MG63 (cell line): ENCODE measurements at regions not wholly inside any gene's neighbourhood (a gene's known extent, or its start where the extent isn't known, plus 50 kb on each side); places are given as distances from the start of the nearest gene placed in this dataset.

ENCODE experiments used
- DNase-seq: peaks from one replicate; pipeline ENCODE4 v3.0.0-alpha.2; 2020
- H3K27me3 ChIP-seq: fragments of 250-450 bp; sonication (Bioruptor Pico); 2 replicates; pipeline ENCODE4 v1.5.1; 2020; ENCODE audit warnings: mild to moderate bottlenecking, moderate library complexity
- H3K36me3 ChIP-seq: fragments of 250-450 bp; sonication (Bioruptor Pico); 2 replicates; pipeline ENCODE4 v1.5.1; 2020; ENCODE audit warnings: mild to moderate bottlenecking, moderate library complexity
- H3K4me3 ChIP-seq: fragments of 250-450 bp; sonication (Bioruptor Pico); 2 replicates; pipeline ENCODE4 v1.5.1; 2020; ENCODE audit warnings: mild to moderate bottlenecking, moderate library complexity
- H3K9me3 ChIP-seq: fragments of 250-450 bp; sonication (Bioruptor Pico); 2 replicates; pipeline ENCODE4 v1.5.1; 2020; ENCODE audit warnings: mild to moderate bottlenecking, moderate library complexity

DNA sequence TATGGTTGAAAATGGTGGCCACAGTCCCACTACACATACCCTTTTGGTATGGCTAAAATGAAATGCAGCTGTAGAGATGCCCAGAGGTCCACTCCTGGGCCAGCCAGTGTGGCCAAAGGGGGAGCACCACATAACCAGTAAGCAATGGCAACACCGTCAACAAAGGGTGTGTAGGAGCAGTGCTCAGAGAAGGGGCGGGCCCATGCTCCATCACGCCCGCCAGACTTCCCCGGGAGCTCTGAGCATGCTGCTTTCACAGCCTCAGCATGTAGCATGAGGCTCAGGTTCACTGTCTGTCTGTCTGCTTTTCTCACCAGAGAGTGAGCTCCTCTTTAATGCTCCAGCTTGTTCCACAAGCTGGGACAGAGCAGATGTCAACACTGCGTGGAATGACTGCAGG lies 537.6 kb downstream of the MATN1 start:
- H3K27me3 ChIP-seq, result no peaks in the 10 kb centered on the region
- no peaks in the 10 kb centered on the region for H3K36me3 ChIP-seq
- H3K9me3 ChIP-seq, result no peaks in the 10 kb centered on the region
- H3K4me3 ChIP-seq, result no peak overlapping the region
- no peak for DNase-seq

DNA sequence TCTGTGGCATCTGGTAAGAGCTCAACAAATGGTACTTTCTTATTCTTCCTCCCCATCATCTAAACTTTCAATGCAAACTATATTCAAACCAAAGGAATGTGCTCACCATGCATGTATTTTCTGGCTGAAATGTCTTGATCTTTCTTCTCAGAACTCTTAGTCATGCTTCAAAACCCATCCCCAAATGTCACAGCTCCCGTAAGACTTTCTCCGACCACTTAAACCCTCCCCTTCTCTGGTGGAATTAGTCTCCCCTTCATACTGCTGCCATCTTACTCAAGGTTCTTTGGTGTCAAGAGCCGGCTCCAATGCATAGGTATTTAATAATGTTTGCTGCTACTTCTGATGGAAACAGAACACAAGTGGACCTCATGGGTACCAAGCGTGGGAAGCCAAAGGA lies 538.1 kb downstream of the MATN1 start:
- DNase-seq, result no peak
- Histone ChIP-seq H3K36me3 (no peaks in the 10 kb centered on the region), H3K27me3 (no peaks in the 10 kb centered on the region), H3K9me3 (no peaks in the 10 kb centered on the region), H3K4me3 (no peak overlapping the region)

DNA sequence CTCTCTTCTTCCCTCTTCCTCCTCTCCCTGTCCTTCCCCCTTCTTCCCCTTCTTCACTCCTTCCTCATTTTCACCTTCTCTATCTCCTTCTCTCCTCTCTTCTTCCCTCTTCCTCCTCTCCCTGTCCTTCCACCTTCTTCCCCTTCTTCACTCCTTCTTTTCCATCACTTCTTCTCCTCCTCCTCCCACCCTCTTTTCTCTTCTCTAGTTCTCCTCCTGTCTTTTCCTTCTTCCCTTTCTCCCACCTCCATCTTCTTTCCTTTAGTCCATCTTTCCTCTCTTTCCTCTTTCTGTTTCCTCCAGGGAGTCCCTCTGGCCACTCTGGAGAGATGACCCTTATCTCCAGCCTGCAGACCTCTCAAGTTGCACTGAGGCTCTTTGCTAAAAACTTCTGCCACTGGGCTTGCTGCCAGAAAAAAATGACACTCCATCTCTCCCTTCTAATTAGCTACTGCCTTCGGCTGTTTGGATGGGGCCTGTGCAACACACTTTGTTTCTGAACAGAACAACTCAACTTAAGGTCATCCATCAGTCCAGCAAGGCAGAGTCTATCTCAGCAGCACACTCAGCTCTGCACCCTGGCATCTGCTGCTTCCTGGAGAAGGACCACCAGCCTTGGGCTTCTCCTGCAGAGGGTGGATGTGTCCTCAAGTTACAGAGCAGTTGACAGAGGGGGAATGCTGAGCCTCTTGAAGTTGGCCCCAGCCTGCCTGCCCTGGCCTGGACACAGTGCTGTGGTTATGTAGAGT lies 538.8 kb downstream of the MATN1 start:
- DNase-seq, result no peak
- H3K27me3 ChIP-seq, result no peaks in the 10 kb centered on the region
- no peaks in the 10 kb centered on the region for H3K36me3 ChIP-seq
- no peak overlapping the region for H3K4me3 ChIP-seq
- H3K9me3 ChIP-seq, result no peaks in the 10 kb centered on the region

DNA sequence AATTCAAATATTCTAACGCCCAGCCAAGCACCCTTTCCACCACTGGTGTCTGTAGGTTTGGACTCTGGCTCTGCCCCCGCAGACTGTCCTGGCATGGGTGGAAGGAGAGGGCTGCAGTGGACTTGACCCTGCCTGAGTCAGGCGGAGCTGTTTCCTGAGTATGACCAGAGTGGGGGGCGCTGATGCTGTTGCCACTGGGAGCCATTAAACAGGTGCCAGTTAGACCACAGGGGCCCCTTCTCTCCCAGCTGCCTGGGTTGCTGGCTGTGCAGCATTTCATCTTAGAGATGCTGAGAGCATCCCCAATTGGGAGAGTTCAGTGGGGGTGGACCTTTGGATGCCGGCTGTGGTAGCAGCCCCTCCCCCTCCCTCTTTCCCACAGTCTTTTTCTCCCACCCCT lies 539.5 kb downstream of the MATN1 start:
- H3K36me3 ChIP-seq, result no peaks in the 10 kb centered on the region
- DNase-seq, result no peak
- H3K9me3 ChIP-seq, result no peaks in the 10 kb centered on the region
- H3K27me3 ChIP-seq, result no peaks in the 10 kb centered on the region
- no peak overlapping the region for H3K4me3 ChIP-seq

DNA sequence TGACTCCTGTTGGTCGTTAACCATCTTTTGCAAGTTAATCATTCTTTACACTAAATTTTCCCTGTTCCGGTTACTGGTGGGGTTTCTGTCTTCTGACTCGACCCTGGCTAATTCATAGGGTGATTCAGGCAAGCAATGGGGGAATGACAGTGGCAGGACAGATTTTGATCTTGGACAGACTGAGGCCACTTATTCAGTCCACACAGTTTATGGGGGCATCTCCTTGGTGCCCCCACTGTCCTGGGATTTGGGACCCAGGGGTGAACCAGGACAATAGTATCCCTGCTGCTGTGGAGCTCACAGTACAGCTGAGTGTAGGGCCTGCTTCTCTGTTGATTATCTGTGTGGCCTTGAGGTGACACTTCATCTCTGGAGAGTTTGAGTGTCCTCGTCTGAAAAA lies 540.4 kb downstream of the MATN1 start:
- Histone ChIP-seq H3K4me3 (no peak overlapping the region), H3K27me3 (no peaks in the 10 kb centered on the region), H3K9me3 (no peaks in the 10 kb centered on the region), H3K36me3 (no peaks in the 10 kb centered on the region)
- DNase-seq, result no peak

DNA sequence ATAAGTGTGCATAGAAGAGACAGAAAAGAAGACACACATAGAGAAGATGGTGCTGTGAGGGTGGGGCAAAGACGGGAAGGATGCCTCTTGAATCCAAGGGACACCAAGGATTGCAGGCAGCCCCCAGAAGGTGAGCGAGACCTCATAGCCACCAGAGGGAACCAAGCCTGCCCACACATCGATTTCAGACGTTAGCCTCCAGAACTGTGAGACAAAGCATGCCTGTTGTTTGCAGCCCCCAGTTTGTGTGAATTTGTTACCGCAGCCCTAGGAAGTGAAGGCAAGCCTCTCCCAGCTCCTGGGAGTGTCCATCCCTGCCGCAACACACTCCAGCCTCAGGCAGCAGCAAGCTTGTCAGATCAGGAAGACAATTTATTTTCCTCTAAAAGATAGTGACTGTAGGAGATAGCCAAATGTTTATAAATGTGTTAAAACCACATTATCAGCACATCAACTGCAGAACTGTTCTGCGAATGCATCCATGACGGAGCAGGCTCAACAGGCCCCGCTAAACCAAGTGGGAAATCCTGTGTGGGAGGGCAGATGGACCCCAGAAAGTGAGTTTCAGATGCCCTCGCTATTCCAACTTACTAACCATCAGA lies 543.3 kb downstream of the MATN1 start:
- Histone ChIP-seq H3K36me3 (no peaks in the 10 kb centered on the region), H3K9me3 (no peaks in the 10 kb centered on the region), H3K27me3 (no peaks in the 10 kb centered on the region), H3K4me3 (no peak overlapping the region)
- no peak for DNase-seq

DNA sequence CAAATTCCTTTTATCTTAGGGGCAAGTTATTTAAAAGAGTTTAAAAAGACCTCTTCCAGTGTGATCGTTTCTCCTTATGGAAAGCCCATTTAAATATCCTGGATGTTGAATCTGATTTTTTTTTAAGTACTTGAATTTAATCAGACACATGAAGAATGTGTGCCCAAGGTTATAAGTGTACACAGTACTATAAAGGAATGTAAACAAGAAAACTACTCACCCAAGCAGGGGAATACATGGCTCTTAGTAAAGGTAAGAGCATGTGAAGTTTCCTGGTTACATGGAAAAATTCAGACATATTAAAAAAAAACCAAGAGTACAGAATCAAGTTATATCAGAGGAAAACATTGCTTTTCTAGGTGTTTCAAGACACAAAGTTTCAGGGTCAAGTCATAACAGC lies 546.9 kb downstream of the MATN1 start:
- Histone ChIP-seq H3K9me3 (no peaks in the 10 kb centered on the region), H3K4me3 (no peak overlapping the region), H3K27me3 (no peaks in the 10 kb centered on the region), H3K36me3 (no peaks in the 10 kb centered on the region)
- DNase-seq, result no peak

DNA sequence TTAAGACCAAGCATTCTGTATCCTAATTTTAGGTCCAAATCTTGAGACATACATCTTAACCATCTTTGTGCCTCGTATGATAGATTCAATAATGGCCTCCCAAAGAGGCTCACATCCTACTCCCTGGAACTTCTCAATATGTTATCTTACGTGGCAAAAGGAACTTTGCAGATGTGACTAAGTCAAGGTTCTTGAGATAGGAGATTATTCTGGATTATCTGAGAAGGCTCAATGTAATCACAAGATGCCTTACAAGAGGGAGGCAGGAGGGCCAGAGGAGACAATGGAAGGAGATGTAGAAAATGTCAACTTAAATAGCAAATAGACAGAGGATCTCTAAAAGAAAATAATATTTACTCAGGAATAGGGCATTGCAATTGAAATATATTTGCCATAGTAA lies 548.9 kb downstream of the MATN1 start:
- H3K9me3 ChIP-seq, result no peaks in the 10 kb centered on the region
- no peaks in the 10 kb centered on the region for H3K27me3 ChIP-seq
- DNase-seq, result no peak
- no peak overlapping the region for H3K4me3 ChIP-seq
- H3K36me3 ChIP-seq, result no peaks in the 10 kb centered on the region

DNA sequence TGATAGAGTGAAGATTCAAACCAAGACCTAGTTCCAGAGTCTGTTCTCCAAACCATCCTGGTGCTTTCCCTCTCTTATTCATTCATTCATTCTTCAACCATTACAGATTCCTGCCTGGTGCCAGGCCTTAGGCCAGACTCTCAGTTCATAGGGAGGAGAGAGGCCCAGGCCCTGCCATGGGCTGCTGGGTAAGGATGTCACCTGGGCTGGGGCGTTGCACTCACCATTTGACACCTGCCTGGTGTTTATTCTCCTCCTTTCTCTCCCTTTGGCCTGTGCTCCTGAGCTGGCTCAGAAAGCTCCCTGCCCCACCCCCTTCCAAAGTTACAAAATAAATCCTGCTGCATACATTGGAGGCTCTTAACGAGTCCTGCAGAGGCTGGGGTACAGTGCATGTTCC lies 549.8 kb downstream of the MATN1 start:
- Histone ChIP-seq H3K27me3 (no peaks in the 10 kb centered on the region), H3K36me3 (no peaks in the 10 kb centered on the region), H3K9me3 (no peaks in the 10 kb centered on the region), H3K4me3 (no peak overlapping the region)
- no peak for DNase-seq

DNA sequence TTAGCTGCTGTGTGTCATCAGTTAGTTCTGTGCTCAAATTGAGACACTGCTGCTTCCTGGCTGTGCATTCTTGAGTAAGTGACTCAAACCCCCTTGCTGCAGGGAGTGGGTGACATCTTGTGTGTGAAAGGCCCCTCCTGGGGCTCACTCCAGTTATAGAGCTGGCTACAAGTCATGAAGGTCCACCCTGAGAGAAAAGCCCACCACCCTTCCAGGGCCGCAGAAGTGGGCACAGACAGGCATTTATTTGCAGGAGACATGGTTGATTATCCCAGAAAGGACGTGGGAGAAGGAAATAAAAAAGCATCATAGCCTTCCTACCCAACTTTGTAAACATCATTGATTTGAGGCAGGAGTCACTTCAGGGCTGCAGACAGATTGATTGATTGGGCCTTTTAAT lies 550.6 kb downstream of the MATN1 start:
- no peak overlapping the region for H3K4me3 ChIP-seq
- no peak for DNase-seq
- H3K9me3 ChIP-seq, result no peaks in the 10 kb centered on the region
- H3K36me3 ChIP-seq, result no peaks in the 10 kb centered on the region
- no peaks in the 10 kb centered on the region for H3K27me3 ChIP-seq

DNA sequence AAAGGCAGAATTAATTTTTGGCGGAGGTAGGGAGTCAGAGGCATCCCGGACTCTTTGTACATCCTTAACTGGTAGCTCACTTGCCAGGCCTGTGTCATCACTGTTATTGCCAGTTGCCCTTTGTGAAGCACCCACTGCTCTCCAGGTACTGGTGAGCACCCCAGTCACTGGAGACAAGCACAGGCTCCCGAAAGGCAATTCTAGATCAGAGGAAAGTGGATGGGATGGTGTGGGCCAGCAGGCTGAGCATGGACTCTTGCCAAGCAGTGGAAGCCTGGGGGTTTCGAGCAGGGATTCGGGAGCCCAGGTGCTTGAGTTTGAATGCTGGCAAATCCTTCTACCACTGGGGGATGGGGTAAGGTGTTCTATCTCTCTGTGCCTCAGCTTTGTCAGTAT lies 551.1 kb downstream of the MATN1 start:
- no peak overlapping the region for H3K4me3 ChIP-seq
- no peaks in the 10 kb centered on the region for H3K9me3 ChIP-seq
- H3K36me3 ChIP-seq, result no peaks in the 10 kb centered on the region
- no peaks in the 10 kb centered on the region; the same call in 1 of the 2 replicates for H3K27me3 ChIP-seq
- DNase-seq, result no peak

DNA sequence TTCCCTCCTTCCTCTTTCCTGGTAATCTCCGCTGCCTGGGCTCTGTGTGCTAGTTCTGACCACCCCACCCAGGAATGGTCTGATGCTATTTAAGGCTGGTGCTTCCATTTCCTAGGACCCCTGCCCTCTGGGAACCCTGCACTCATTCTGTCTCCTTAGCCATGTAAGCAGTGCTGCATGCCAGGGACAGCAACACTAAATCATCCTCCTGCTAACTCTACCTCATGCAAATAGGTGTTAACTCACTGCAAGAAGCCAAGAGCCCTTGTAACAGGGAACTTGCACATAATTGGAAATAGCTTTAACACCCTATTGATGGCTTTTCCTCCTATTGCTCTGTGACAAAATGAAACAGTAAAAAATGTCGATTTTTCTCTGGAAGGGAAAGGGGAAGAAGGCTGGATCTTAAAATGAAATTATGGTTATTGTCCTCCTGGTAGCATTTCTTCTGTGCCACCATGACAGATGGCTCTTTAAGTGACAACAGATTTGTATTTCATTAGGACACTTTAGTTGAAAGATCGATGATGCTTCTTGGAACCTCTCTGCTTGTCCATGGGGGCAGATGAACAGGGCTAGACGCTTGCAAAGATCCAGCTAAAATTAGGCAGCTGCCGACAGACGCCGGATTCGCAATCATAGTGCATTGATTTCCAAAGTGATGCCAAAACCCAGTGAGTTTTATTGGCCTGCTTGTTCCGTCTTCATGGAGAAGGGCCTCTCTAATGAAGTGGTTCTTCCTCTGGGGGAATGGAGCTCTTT lies 551.7 kb downstream of the MATN1 start:
- Histone ChIP-seq H3K27me3 (no peaks in the 10 kb centered on the region; the same call in 1 of the 2 replicates), H3K4me3 (no peak overlapping the region), H3K9me3 (no peaks in the 10 kb centered on the region), H3K36me3 (no peaks in the 10 kb centered on the region)
- no peak for DNase-seq

DNA sequence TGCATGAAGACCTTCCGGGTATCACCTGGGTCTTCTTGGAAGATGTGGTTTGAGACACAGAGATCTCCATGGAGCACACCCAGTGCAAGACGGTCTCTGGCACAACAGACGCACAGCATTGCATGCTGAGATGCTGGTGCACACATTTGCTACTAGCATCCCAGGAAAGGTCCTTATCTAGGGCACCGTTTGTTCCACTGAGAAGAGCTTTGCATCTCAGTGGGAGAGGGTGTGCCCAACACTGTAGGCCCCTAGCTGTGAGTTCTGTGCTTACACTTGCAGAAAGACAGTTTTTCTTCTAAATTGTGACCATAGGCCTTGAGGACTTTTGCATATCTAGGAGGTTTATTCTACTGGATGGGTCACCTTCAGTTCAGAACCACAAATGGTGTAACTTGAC lies 554.1 kb downstream of the MATN1 start:
- no peak for DNase-seq
- H3K36me3 ChIP-seq, result no peaks in the 10 kb centered on the region
- no peak overlapping the region for H3K4me3 ChIP-seq

DNA sequence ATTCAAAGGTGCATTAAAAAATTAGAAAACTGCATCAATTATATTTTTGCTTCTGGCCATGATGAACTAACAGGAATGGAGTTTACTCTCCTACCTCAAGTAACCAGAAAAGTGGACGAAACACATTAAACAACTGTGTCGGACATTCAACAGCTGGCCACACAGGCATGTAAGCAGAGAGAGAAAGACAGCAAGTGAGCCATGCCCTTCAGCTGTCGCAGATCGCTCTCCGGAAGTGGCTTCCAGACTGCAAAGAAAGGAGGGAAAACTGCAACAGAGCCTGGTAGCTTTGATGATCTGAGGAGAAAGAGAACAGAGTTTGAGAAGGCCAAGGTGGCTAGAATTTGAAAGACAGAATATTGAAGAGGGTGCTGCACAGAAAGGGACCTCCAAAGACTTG lies 557.2 kb downstream of the MATN1 start:
- H3K4me3 ChIP-seq, result no peak overlapping the region
- no peaks in the 10 kb centered on the region for H3K36me3 ChIP-seq
- no peaks in the 10 kb centered on the region; the same call in 1 of the 2 replicates for H3K27me3 ChIP-seq
- H3K9me3 ChIP-seq, result no peaks in the 10 kb centered on the region
- no peak for DNase-seq

More for the DNA sequence above, 554.1 kb downstream of the MATN1 start:
- Histone ChIP-seq H3K27me3 (no peaks in the 10 kb centered on the region; the same call in 1 of the 2 replicates), H3K9me3 (no peaks in the 10 kb centered on the region)

DNA sequence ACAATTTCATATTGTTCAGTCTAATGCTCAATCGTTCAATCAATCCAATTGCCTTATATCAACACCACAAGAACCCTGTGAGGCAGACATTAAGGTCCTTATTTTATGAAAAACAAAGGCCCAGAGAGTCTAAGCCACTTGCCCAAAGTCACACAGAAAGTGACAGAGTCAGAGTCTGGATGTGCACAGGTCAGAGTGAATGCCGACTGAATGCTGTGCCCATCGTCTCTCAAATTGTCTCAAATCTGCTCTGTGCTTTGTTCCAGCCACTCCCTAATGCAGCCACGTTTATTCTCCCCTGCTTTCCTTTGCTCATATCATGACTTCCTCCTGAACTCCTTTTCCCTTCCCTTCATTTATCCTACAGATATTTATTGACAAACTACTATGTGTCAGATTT lies 558.3 kb downstream of the MATN1 start:
- Histone ChIP-seq H3K36me3 (no peaks in the 10 kb centered on the region), H3K27me3 (no peaks in the 10 kb centered on the region; the same call in 1 of the 2 replicates), H3K4me3 (no peak overlapping the region), H3K9me3 (no peaks in the 10 kb centered on the region)
- no peak for DNase-seq

DNA sequence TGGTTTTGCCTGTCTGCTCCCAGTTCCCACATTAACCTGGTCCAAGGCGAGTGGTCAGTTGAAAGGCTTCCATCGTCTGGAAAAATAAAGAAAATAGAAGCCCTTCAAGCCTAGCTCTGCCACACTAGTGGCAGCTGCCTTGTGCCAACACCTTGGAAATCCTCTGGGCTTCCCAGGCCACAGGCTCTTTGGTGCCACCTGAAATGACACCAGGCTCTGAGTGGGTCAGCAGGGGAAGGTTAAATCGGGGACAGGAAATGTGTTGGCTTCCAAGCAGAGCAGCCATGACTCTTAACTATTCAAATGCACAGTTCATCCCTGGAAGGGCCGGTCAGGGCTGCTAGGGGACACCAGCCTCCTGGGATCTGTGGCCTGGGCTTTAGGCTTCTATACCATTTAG lies 558.7 kb downstream of the MATN1 start:
- DNase-seq, result no peak
- no peaks in the 10 kb centered on the region for H3K36me3 ChIP-seq
- no peaks in the 10 kb centered on the region for H3K9me3 ChIP-seq
- no peak overlapping the region for H3K4me3 ChIP-seq
- H3K27me3 ChIP-seq, result no peaks in the 10 kb centered on the region; the same call in 1 of the 2 replicates

DNA sequence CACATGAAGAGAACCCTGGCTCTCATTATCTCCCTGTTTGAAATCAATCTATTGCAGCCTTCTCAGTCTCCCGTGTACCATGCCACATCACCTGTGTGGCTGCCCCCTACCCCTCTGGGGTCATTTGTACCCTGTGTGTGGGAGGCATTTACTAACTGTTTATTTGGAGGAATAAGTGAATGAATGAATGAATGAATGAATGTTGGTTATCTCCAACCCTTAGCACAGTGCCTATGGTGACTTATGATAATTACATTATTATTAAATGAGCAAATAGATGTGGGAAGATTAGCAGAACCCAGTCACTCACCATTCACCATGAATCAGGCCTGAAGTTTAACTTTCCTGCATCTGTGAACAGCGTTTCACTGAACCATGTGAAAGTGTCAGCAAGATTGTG lies 560.8 kb downstream of the MATN1 start:
- Histone ChIP-seq H3K27me3 (no peaks in the 10 kb centered on the region; the same call in 1 of the 2 replicates), H3K4me3 (no peak overlapping the region), H3K36me3 (no peaks in the 10 kb centered on the region), H3K9me3 (no peaks in the 10 kb centered on the region)
- no peak for DNase-seq

DNA sequence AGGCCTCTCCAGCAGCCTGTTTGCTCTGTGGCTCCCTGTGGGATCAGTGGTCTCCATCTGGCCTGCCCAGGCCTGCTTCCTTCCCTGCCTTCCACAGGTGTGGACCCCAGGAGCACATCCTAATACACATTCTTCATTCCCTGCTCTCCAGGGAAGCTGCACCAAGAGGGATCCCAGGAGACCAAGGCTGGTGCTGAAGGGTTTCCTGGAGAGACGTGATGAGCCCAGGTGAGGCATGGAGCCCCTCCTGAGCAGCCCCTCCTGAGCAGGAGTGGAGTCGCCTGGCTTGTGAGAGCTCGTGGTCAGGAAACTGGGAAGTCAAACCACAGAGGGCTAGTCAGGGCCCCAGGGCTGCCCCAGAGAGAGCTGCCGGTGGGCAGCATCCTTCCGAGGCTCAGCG lies 561.4 kb downstream of the MATN1 start:
- Histone ChIP-seq H3K36me3 (no peaks in the 10 kb centered on the region), H3K4me3 (no peak overlapping the region), H3K9me3 (no peaks in the 10 kb centered on the region), H3K27me3 (no peaks in the 10 kb centered on the region; the same call in 1 of the 2 replicates)
- DNase-seq, result no peak
